Effector memory CD8-positive, alpha-beta T cell (primary cell): ENCODE measurements at regions not wholly inside any gene's neighbourhood (a gene's known extent, or its start where the extent isn't known, plus 50 kb on each side); places are given as distances from the start of the nearest gene placed in this dataset.

ENCODE experiments used
- ATAC-seq: fragments of 150-1000 bp; cut with Tn5 transposase; replicated peaks from 2 replicates; pipeline ENCODE4 v1.10.0; 2021; ENCODE audit warnings: mild to moderate bottlenecking, moderate library complexity
- DNase-seq, 3 experiments: peaks; one replicate each; pipeline ENCODE4 v3.0.0; 2021
- H3K27ac Mint-ChIP-seq, 2 donors: one replicate each; pipeline ENCODE4 v1.8.0; 2022; ENCODE audit warnings: mild to moderate bottlenecking in 2 of 2, mixed read lengths in 2 of 2, moderate library complexity in 2 of 2
- H3K27me3 Mint-ChIP-seq, 2 donors: one replicate each; pipeline ENCODE4 v1.8.0; 2022; ENCODE audit warnings: mixed read lengths in 2 of 2
- H3K36me3 Mint-ChIP-seq: one replicate; pipeline ENCODE4 v1.8.0; 2022; ENCODE audit warnings: mild to moderate bottlenecking, moderate library complexity, mixed read lengths; ENCODE audit not compliant: insufficient read depth
- H3K4me1 Mint-ChIP-seq, 2 donors: one replicate each; pipeline ENCODE4 v1.8.0; 2022; ENCODE audit warnings: low read depth in 2 of 2, mixed read lengths in 2 of 2
- H3K4me3 Mint-ChIP-seq, 2 donors: one replicate each; pipeline ENCODE4 v1.8.0; 2022; ENCODE audit warnings: mild to moderate bottlenecking in 2 of 2, mixed read lengths in 2 of 2, moderate library complexity in 2 of 2
- H3K9me3 Mint-ChIP-seq, 2 donors: one replicate each; pipeline ENCODE4 v1.8.0; 2022; ENCODE audit warnings: mixed read lengths in 2 of 2

GRCh38 chr14:105860615-105861580 lies 334.5 kb downstream of the TMEM121 start:
- H3K36me3 Mint-ChIP-seq = peaks cover 24% of the 10 kb centered on the region
- no peaks in the 10 kb centered on the region for H3K9me3 Mint-ChIP-seq
- ATAC-seq (no peak), DNase-seq (no peak)
- peak overlapping the region; percentile 44 to 45 for H3K4me3 Mint-ChIP-seq
- H3K4me1 Mint-ChIP-seq = peaks cover 25 to 30% of the 10 kb centered on the region in 2 donors
- H3K27ac Mint-ChIP-seq = peak overlapping the region; percentile 78 to 84
- H3K27me3 Mint-ChIP-seq = peaks cover 0 to 10% of the 10 kb centered on the region in 2 donors

- Mint-ChIP-seq H3K27me3 (peaks cover 0 to 10% of the 10 kb centered on the region in 2 donors), H3K4me3 (peak overlapping the region; percentile 29 to 44)
Observed at GRCh38 chr14:105861985-105862465, 335.6 kb downstream of the TMEM121 start.

GRCh38 chr14:105862581-105863239 lies 336.3 kb downstream of the TMEM121 start:
- DNase-seq (no peak), ATAC-seq (no peak)
- peaks cover 0 to 10% of the 10 kb centered on the region in 2 donors for H3K27me3 Mint-ChIP-seq
- H3K27ac Mint-ChIP-seq = peak overlapping the region in 1 of 2 donors; percentile 78
- H3K9me3 Mint-ChIP-seq = no peaks in the 10 kb centered on the region
- H3K4me3 Mint-ChIP-seq = peak overlapping the region in 1 of 2 donors; percentile 19
- H3K4me1 Mint-ChIP-seq = peaks cover 20 to 24% of the 10 kb centered on the region in 2 donors
- H3K36me3 Mint-ChIP-seq = peaks cover 24% of the 10 kb centered on the region

More at GRCh38 chr14:105861985-105862465, 335.6 kb downstream of the TMEM121 start:
- H3K36me3 Mint-ChIP-seq = peaks cover 24% of the 10 kb centered on the region
- no peak for ATAC-seq
- peak overlapping the region; percentile 68 to 78 for H3K27ac Mint-ChIP-seq
- no peaks in the 10 kb centered on the region for H3K9me3 Mint-ChIP-seq
- H3K4me1 Mint-ChIP-seq = peaks cover 20 to 24% of the 10 kb centered on the region in 2 donors
- no peak for DNase-seq

- no peaks in the 10 kb centered on the region for H3K9me3 Mint-ChIP-seq
- H3K27ac Mint-ChIP-seq = peak overlapping the region; percentile 35 to 78
- no peak for DNase-seq
- ATAC-seq = no peak
- H3K27me3 Mint-ChIP-seq = peaks cover 0 to 10% of the 10 kb centered on the region in 2 donors
- H3K36me3 Mint-ChIP-seq = peaks cover 23% of the 10 kb centered on the region
- H3K4me1 Mint-ChIP-seq = peaks cover 19 to 22% of the 10 kb centered on the region in 2 donors
- peak overlapping the region in 1 of 2 donors; percentile 19 for H3K4me3 Mint-ChIP-seq
Observed at GRCh38 chr14:105863296-105864108, 337.1 kb downstream of the TMEM121 start.

- H3K4me1 Mint-ChIP-seq = peaks cover 18 to 20% of the 10 kb centered on the region in 2 donors
- no peaks in the 10 kb centered on the region for H3K9me3 Mint-ChIP-seq
- H3K36me3 Mint-ChIP-seq = peaks cover 17% of the 10 kb centered on the region
- peaks cover 0 to 10% of the 10 kb centered on the region in 2 donors for H3K27me3 Mint-ChIP-seq
- ATAC-seq (no peak), DNase-seq (no peak)
- H3K4me3 Mint-ChIP-seq = no peak overlapping the region
- H3K27ac Mint-ChIP-seq = no peak overlapping the region
Observed at GRCh38 chr14:105864116-105864515, 337.7 kb downstream of the TMEM121 start.

GRCh38 chr14:105864651-105865265 lies 338.4 kb downstream of the TMEM121 start:
- ATAC-seq (no peak), DNase-seq (no peak)
- peaks cover 0 to 10% of the 10 kb centered on the region in 2 donors for H3K27me3 Mint-ChIP-seq
- no peak overlapping the region for H3K4me3 Mint-ChIP-seq
- H3K4me1 Mint-ChIP-seq = peaks cover 18 to 20% of the 10 kb centered on the region in 2 donors
- H3K9me3 Mint-ChIP-seq = no peaks in the 10 kb centered on the region
- no peak overlapping the region for H3K27ac Mint-ChIP-seq
- H3K36me3 Mint-ChIP-seq = peaks cover 13% of the 10 kb centered on the region

- Mint-ChIP-seq H3K27ac (no peak overlapping the region), H3K36me3 (peaks cover 13% of the 10 kb centered on the region), H3K9me3 (no peaks in the 10 kb centered on the region), H3K4me3 (no peak overlapping the region), H3K27me3 (peaks cover 0 to 10% of the 10 kb centered on the region in 2 donors), H3K4me1 (peaks cover 17 to 20% of the 10 kb centered on the region in 2 donors)
- no peak for ATAC-seq
- no peak for DNase-seq
Observed at GRCh38 chr14:105865266-105865903, 339.0 kb downstream of the TMEM121 start.

GRCh38 chr14:105865904-105866840 lies 339.8 kb downstream of the TMEM121 start:
- Mint-ChIP-seq H3K4me1 (peaks cover 10 to 15% of the 10 kb centered on the region in 2 donors), H3K4me3 (no peak overlapping the region), H3K27me3 (peaks cover 0 to 10% of the 10 kb centered on the region in 2 donors), H3K36me3 (peaks cover 13% of the 10 kb centered on the region), H3K27ac (no peak overlapping the region), H3K9me3 (no peaks in the 10 kb centered on the region)
- ATAC-seq (no peak), DNase-seq (no peak)

GRCh38 chr14:105866841-105867321 lies 340.5 kb downstream of the TMEM121 start:
- H3K36me3 Mint-ChIP-seq = peaks cover 13% of the 10 kb centered on the region
- H3K27ac Mint-ChIP-seq = no peak overlapping the region
- no peak overlapping the region for H3K4me3 Mint-ChIP-seq
- DNase-seq = no peak
- H3K4me1 Mint-ChIP-seq = peaks cover 5 to 8% of the 10 kb centered on the region in 2 donors
- no peak for ATAC-seq
- no peaks in the 10 kb centered on the region for H3K9me3 Mint-ChIP-seq
- peaks cover 0 to 10% of the 10 kb centered on the region in 2 donors for H3K27me3 Mint-ChIP-seq

GRCh38 chr14:105867961-105868599 lies 341.7 kb downstream of the TMEM121 start:
- DNase-seq (no peak), ATAC-seq (no peak)
- H3K4me1 Mint-ChIP-seq = no peaks in the 10 kb centered on the region
- H3K9me3 Mint-ChIP-seq = no peaks in the 10 kb centered on the region
- H3K36me3 Mint-ChIP-seq = peaks cover 6% of the 10 kb centered on the region
- peaks cover 0 to 10% of the 10 kb centered on the region in 2 donors for H3K27me3 Mint-ChIP-seq
- H3K4me3 Mint-ChIP-seq = no peak overlapping the region
- no peak overlapping the region for H3K27ac Mint-ChIP-seq

GRCh38 chr14:105871590-105871989 lies 345.2 kb downstream of the TMEM121 start:
- no peaks in the 10 kb centered on the region for H3K36me3 Mint-ChIP-seq
- H3K9me3 Mint-ChIP-seq = no peaks in the 10 kb centered on the region
- peaks cover 24 to 35% of the 10 kb centered on the region in 2 donors for H3K27me3 Mint-ChIP-seq
- H3K4me3 Mint-ChIP-seq = no peak overlapping the region
- H3K4me1 Mint-ChIP-seq = no peaks in the 10 kb centered on the region
- DNase-seq (no peak), ATAC-seq (no peak)
- H3K27ac Mint-ChIP-seq = no peak overlapping the region
